Stimulated activated CD4-positive, alpha-beta T cell treated with anti-CD3 and anti-CD28 coated beads, Interleukin-1b, Interleukin-23, amount 100 ng/mL, for 24 hours (primary cell): ENCODE measurements at regions not wholly inside any gene's neighbourhood (a gene's known extent, or its start where the extent isn't known, plus 50 kb on each side); places are given as distances from the start of the nearest gene placed in this dataset.
"Not testable (repeated sequence)": the region's sequence is repeated elsewhere in the genome, so short reads cannot be mapped to it uniquely, and the experiment has no call there.

Experiments
- DNase-seq, 4 experiments: peaks; one replicate each; pipeline ENCODE4 v3.0.0-alpha.2; 2020; ENCODE audit warnings: low read depth in 4 of 4, low spot score in 1 of 4

DNA sequence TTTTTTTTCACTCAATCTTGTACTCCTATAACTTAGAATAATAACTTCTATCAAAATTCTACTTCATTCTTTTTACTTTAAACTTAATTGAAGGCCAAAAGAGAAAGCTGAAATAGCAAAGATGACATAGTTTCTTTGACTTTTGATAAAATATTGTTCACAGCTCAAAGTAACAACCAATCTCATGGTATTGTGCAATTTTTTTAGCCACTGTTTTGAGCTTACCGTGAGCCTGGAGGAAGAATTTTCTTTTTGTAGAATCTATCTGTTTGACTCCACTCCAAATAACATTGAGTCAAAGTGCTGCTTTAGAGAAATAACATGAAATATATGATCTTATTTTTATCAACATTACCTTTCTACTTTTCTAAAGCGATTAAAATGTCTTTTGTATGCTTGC, 903.9 kb upstream of the FOXG1 start:
- no peak for DNase-seq

DNA sequence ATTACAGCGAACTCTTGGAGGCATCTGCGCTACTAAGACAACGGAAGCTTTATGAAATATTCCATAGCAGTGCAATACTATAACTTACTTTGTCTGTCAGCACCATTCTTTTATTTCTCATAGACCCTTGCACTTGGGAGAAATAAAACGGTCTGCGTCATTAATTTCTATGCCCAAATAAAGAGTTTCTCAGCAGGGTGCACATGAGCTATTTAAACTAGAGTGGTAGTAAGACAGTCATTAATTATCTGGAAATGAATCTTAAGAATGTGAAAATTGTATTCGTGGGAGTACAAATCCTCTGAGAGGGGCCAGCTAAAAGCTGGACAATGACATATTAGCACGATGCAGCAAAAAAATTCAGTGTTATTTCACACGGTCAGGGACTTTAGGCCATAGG, 903.4 kb upstream of the FOXG1 start:
- DNase-seq = no peak

GRCh38 chr14:27881063-27881462, 885.5 kb upstream of the FOXG1 start:
- DNase-seq = no peak

DNA sequence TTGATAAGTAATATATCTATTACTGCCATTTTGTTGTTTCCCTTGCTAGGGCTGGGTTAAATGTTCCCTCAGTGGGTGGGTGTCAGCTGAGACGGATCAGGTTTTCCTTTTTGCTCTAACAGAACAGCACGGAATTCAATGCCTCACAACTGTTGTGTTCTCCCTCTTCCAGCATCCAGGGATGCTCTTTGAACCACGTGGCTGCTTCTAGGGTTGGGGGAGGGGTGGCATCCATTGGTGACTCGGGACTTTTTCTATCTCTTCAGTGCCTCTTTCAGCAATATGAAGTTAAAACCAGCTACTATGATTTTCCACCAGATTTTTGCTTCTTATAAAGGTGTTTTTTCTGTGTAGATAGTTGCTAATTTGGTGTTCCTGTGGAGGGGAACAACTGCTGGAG, 884.9 kb upstream of the FOXG1 start:
- no peak for DNase-seq

GRCh38 chr14:27886256-27886655, 880.3 kb upstream of the FOXG1 start:
- no peak for DNase-seq

GRCh38 chr14:27890259-27890658, 876.3 kb upstream of the FOXG1 start:
- DNase-seq = no peak

DNA sequence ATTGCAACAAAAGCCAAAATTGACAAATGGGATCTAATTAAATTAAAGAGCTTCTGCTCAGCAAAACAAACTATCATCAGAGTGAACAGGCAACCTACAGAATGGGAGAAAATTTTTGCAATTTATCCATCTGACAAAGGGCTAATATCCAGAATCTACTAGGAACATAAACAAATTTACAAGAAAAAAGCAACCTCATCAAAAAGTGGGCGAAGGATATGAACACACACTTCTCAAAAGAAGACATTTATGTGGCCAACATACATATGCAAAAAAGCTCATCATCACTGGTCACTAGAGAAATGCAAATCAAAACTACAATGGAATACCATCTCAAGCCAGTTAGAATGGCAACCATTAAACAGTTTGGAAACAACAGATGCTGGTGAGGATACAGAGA, 858.1 kb upstream of the FOXG1 start:
- DNase-seq = not testable (repeated sequence)

DNA sequence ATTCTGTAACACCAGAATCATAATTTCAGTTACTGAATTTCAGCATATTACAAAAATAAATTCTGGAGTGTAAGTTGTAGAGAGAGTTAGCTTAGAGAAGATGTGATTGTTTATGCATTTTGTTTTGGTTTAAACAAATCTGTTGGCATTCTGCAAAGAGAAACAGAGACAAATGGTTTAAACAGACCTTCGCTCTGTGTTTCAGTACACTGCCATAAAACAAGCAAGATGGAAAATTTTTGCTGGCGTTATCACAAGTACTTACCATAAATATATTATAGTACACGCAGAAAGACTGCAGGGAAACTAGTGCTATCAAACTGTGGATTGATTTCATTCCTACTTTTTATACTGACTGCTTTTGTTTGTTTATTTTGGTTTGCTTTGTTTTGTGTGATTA, 850.3 kb upstream of the FOXG1 start:
- DNase-seq = no peak

DNA sequence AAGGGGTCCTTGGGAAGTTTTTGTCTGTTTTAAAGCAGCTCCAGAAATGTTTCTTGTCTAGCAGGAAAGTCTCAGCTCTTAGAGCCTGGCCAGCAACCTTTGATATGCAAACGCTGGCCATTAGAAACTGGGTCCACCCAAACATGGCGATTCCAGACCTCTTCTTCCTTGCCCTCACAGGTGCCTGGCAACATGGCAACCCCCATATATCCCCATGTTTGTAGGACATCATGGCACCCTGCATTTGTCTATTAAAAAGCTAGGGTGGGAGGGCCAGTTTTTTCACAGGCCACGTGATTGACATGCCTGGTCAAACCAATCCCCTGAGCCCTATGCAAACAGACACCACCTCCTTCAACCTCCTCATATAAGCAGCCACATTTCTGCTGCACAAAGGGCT, 848.7 kb upstream of the FOXG1 start:
- no peak for DNase-seq

DNA sequence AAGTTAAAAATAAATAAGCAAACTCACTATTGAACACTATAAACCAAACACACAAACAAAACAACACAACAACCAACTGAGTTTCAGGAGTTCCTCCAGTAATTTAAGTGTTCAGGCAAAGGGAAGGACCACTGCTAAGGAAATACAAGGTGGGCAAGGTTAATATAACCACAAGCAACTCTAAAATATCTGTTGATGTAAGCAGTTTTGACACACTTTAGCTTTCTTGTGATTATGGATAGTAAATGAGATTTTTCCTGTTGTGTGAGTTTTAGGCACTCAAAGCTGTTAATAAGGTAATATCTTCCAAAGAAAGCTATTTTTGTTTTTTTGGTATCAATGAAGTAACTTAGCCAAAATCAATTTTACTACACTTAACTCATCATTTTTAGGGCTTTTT, 839.1 kb upstream of the FOXG1 start:
- no peak for DNase-seq

DNA sequence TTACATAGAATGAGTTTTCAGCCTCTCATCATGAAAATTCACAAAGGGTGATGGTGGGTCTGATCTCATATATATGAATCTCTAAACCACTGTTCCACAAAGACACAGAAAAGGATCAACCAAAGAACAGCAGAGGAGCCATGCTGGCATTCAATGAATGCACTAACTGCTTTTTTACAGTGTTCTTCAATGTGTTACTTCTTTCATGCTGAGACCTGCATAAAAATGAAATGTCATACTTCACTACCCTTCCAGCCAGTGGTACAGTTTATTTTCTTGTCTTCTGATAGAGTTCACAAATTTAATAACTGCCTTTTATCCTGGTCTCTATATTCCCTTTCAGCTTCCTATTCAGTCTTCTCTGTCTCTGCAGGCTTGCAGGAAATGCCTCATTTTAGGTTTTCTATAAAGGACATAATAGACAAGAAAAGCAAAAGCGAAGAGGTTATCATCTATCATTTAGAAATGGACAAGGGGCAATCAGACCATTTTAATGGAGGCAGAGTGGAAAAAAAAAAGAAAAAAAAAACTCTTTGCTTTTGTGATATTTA, 836.7 kb upstream of the FOXG1 start:
- DNase-seq = no peak

GRCh38 chr14:27938392-27938791, 828.2 kb upstream of the FOXG1 start:
- DNase-seq = no peak

DNA sequence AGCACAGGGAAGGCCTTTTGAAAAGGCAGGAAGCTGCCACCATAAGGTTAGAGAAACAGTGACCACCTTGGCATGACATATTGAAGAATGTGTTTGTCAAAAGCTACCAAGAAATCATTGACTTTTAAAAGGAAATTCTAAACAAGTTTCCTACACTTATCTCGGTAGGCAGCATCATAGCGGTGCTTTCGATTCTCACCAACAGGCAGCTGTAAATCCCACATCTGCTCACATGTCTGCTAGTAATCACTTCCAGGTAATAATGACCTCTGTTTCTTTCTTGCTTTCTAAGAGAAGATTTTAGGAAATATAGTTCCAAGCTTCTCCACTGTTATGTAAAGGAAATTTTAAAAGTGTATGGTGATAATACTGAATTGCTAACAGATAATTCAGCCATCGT, 821.1 kb upstream of the FOXG1 start:
- no peak for DNase-seq

DNA sequence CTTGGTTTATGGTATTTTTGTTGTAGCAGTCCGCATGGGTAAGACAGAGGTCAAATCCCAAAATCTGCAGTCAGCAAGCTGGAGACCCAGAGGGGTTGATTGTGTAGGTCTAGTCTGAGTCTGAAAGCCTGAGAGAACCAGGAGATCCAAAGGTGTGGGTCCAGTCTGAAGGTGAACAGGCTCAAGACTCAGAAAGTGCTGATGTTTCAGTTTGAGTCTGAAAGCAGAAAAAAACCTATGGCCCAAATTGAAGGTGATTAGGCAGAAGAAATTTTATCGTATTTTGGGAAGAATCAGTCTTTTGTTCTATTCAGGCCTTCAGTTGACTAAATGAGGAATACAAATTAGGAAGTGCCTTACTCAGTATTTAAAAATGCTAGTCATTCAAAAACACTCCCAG, 807.8 kb upstream of the FOXG1 start:
- no peak for DNase-seq

DNA sequence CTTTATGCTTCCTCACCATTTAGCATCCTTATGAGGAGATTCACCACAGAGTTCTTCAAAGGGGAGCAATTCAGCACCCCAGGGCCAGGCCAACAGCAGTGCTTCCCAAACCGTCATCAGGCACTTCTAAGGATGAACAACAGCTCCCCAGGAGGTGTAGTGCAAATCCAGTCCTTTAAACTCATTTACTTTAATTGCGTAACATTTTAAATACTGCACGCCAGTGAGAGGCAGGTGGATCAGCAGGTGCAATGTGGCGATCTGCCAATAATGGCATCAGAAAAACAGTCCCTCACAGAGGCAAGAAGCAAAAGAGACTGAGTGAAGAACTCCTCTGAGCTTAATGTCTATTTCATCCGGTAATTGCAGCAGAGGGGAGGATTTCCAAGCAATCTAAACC, 770.9 kb upstream of the FOXG1 start:
- DNase-seq = no peak

DNA sequence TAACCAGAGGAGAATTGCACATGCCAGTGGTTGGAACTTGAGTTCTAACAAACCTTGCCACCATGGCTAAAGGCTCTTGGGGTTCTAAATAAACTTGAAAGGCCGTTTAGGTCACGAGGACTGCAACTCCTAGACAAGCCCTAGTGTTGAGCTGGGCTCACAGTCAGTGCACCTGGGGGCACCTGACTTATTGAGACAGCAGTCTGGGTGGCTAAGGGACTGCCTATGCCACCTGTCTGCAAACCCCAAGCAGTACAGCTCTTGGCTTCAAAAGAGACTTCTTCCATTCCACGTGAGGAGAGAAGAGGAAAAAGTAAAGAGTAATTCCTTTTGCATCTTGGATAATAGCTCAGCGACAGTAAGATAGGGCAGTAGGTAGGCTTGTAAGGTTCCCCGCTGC, 765.6 kb upstream of the FOXG1 start:
- DNase-seq = no peak

DNA sequence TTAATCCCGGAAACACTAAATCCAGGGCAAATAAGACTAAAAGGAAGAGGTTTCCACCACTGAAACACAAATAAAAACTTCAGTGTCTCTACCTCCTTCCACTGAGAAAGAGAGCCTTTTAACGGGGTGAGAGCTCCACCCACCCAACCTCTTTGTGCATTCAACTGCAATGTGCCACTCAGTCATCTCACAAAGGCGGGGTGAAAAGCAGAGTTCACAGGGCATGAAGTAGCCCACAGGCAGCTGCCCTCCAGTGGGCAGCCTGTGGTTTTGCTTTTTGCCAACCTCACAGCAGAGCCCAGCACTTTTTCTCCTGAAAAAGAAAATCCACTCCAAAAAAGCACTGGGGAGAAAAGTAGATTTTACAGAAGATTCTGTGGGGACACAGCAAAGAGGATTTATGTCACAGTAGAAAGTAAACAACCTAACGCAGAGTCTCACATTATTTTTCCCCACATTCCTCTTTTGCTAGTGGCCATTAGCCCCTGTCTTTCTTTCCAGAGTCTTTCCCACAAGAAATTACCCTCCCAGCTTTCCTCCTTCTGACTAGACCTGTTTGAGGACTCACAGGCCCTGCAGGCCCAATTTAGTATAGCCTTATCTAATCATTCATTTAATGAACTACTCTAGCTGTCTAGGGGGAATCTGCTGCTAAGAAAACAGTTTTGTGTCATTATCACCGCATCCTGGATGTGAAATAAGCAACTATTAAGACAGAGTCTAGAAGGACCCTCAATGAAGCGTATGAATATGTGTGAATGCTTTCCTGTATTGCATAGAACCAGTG, 753.8 kb upstream of the FOXG1 start:
- DNase-seq = no peak

DNA sequence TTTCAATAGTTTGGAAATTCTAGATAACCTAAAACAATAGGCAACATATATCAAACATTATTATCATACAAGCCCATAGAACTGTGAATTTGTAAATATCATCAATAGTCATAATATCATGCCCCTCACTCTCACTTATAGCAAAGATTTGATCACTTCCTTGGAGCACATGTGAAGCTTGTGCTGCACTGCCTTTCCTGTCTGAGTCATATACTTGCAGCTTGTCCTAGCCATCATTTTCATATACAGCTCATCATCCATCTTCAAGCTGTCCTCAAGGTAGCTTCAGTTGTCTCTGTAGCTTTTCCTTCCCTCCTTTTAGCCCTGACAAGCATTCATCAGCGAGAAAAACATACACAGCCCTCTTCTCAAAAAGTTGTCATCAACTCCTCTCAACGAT, 746.5 kb upstream of the FOXG1 start:
- no peak for DNase-seq

GRCh38 chr14:28023853-28024252, 742.7 kb upstream of the FOXG1 start:
- DNase-seq = no peak

DNA sequence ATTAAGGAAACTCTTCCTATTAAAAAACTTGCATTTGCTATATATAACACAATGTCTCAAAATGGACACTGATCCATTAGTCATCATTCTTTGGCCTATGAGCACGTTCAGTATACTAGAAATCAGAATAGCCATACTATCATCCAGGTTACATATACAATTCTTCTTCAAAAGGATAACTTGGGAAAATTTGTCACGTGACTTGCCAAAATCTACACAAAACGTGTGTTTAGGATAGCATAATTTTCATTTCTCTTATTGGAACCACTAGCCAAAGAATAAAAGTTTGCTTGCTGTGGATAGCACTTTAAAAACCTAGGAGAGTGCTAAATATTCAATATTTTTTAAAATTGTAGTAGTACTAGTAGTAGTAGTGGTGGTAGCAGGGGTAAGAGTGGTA, 714.3 kb upstream of the FOXG1 start:
- DNase-seq = no peak

GRCh38 chr14:28055008-28055407, 711.6 kb upstream of the FOXG1 start:
- DNase-seq = no peak

GRCh38 chr14:28057359-28058296, 709.0 kb upstream of the FOXG1 start:
- DNase-seq = no peak
